Right lobe of liver (tissue), 6 donors: ENCODE measurements at regions not wholly inside any gene's neighbourhood (a gene's known extent, or its start where the extent isn't known, plus 50 kb on each side); places are given as distances from the start of the nearest gene placed in this dataset.

Source experiments
- ATAC-seq, 4 donors: fragments of 200-7000 bp; cut with Tn5 transposase; one replicate each; pipeline ENCODE4 v1.9.1; 2020; ENCODE audit warnings: mild to moderate bottlenecking in 4 of 4, moderate library complexity in 4 of 4
- DNase-seq, 3 donors: peaks; one replicate each; pipeline ENCODE4 v3.0.0-alpha.2; 2020
- H3K27ac ChIP-seq, 3 donors: fragments of 200-600 bp; one replicate each; pipeline ENCODE4 v1.8.0; 2022
- H3K27me3 ChIP-seq, 2 donors: fragments of 200-600 bp; one replicate each; pipeline ENCODE4 v1.8.0; 2022
- H3K36me3 ChIP-seq, 4 donors: fragments of 200-600 bp; sonication (generic) in 1 of 4; one replicate each; pipeline versions ENCODE4 v1.5.1 to v1.8.0; 2017 to 2022; ENCODE audit warnings: control low read depth in 1 of 4
- H3K4me1 ChIP-seq, 4 donors: fragments of 200-600 bp; sonication (generic) in 1 of 4; one replicate each; pipeline versions ENCODE4 v1.5.1 to v1.8.0; 2017 to 2022; ENCODE audit warnings: control low read depth in 1 of 4
- H3K4me3 ChIP-seq, 3 donors: fragments of 200-600 bp; one replicate each; pipeline ENCODE4 v1.8.0; 2022
- H3K9me3 ChIP-seq, 4 donors: fragments of 200-600 bp; sonication (generic) in 1 of 4; one replicate each; pipeline versions ENCODE4 v1.5.1 to v1.8.0; 2017 to 2022; ENCODE audit warnings: control low read depth in 1 of 4
- CTCF ChIP-seq, 4 donors: fragments of 200-600 bp in 3 of 4; fragments of 450-650 bp in 1 of 4; IDR thresholded peaks; one replicate each; pipeline versions ENCODE4 v1.5.1 to v1.8.0; 2016 to 2022; ENCODE audit warnings: antibody characterized with exemption in 4 of 4, mild to moderate bottlenecking in 2 of 4
- POLR2A ChIP-seq: fragments of 450-650 bp; IDR thresholded peaks from one replicate; pipeline ENCODE4 v1.6.1; 2017; ENCODE audit warnings: antibody characterized with exemption, mild to moderate bottlenecking
- WGBS: methylation state at CpG from one replicate; pipeline ENCODE4 v1.1.6; 2018; ENCODE audit warnings: low coverage, low lambda C conversion rate; ENCODE audit not compliant: insufficient coverage; ENCODE audit errors: missing lambda C conversion rate; 5-methylcytosine and 5-hydroxymethylcytosine counted together
- intact Hi-C, 2 donors: fragments of 100-400 bp; cut with DNase I; formaldehyde crosslinking; loops; one replicate each; pipeline versions ENCODE4 v1.11.2 to v1.14.1; 2022
- donor health status: DM: no; HTN: yes; CAD: no.
- donor health status: DM: no; HTN: no; CAD: no.
- donor health status: DM: no; HTN: no; CAD: no.
- donor health status: DM: no; HTN: yes; CAD: no.
- donor health status: DM: no; HTN: yes; CAD: no.

DNA sequence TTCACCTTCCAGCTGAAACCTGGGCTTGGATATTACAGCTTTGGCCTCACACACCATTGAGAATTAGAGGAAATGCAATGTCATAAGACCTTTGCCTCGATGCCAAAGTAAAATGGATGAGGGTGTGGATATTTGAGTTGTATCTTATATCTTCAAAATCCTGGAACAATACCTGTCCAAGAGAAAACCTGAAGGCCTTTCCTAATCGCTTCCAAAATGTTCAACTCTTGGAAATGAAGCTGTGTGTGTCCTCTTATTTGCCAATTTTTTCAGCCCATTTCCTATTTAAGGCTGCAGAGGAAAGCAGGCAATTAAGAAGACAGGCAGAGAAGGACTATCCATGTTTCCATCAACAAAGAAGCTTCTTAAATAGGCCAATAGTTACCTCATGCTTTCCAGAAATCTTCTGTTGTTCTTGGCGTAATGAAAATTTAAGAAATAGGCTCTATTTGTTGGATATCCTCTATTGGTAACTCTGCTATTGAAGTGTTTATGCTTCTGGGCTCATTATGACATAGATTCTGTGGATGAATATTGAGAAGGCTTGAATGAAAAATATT is 99.5 kb upstream of the ZBTB20 start:
- no peak overlapping the region for H3K4me3 ChIP-seq
- no peaks in the 10 kb centered on the region for H3K4me1 ChIP-seq
- no peaks in the 10 kb centered on the region for H3K9me3 ChIP-seq
- DNase-seq (no peak), ATAC-seq (no peak)
- WGBS: 68% methylated on average over 3 of the region's 3 CpGs
- no peak overlapping the region for H3K27ac ChIP-seq
- intact Hi-C loops: no loop called here
- H3K36me3 ChIP-seq: no peaks in the 10 kb centered on the region
- H3K27me3 ChIP-seq: no peaks in the 10 kb centered on the region
- TF ChIP-seq POLR2A (no peak), CTCF (IDR thresholded peaks at IDR 0.05) (no peak)

DNA sequence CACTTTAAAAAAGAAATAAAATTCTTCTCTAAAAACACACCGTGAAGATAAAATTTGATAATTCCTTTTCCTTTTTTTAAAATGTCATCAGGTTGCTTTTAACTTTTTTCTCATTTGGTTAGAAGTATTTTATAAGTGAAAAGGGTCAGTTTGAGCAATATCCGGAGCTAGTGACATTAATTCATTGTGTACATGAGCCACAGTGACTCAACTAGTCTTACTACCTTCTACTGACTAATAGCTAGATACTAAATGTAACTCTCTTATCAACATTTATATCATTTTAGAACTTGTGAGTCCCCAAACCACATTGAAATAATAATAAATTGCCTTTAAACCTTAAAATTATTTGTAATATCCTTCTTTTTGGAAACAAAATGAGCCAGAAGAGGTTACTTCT is 101.2 kb upstream of the ZBTB20 start:
- Histone ChIP-seq H3K4me1 (no peaks in the 10 kb centered on the region), H3K9me3 (no peaks in the 10 kb centered on the region), H3K27ac (no peak overlapping the region), H3K36me3 (no peaks in the 10 kb centered on the region), H3K27me3 (no peaks in the 10 kb centered on the region), H3K4me3 (no peak overlapping the region)
- TF ChIP-seq CTCF (IDR thresholded peaks at IDR 0.05) (no peak), POLR2A (no peak)
- ATAC-seq (no peak), DNase-seq (no peak)
- intact Hi-C loops: no loop called here
- WGBS: 65% methylated on average over 2 of the region's 2 CpGs

GRCh38 chr3:115251509-115251908 is 104.4 kb upstream of the ZBTB20 start:
- TF ChIP-seq POLR2A (no peak), CTCF (IDR thresholded peaks at IDR 0.05) (no peak)
- Histone ChIP-seq H3K36me3 (no peaks in the 10 kb centered on the region), H3K4me3 (no peak overlapping the region), H3K27me3 (no peaks in the 10 kb centered on the region), H3K27ac (no peak overlapping the region), H3K9me3 (no peaks in the 10 kb centered on the region), H3K4me1 (no peaks in the 10 kb centered on the region)
- DNase-seq (no peak), ATAC-seq (no peak)
- intact Hi-C loops: no loop called here

GRCh38 chr3:115252679-115253078 is 105.6 kb upstream of the ZBTB20 start:
- Histone ChIP-seq H3K9me3 (no peaks in the 10 kb centered on the region), H3K4me3 (no peak overlapping the region), H3K27ac (no peak overlapping the region), H3K27me3 (no peaks in the 10 kb centered on the region), H3K36me3 (no peaks in the 10 kb centered on the region), H3K4me1 (no peaks in the 10 kb centered on the region)
- no peak for DNase-seq
- TF ChIP-seq CTCF (IDR thresholded peaks at IDR 0.05) (no peak), POLR2A (no peak)
- intact Hi-C loops: no loop called here
- no peak for ATAC-seq
